ENCODE measurements at regions not wholly inside any gene's neighbourhood (a gene's known extent, or its start where the extent isn't known, plus 50 kb on each side); places are given as distances from the start of the nearest gene placed in this dataset.
"Not testable (repeated sequence)": the region's sequence is repeated elsewhere in the genome, so short reads cannot be mapped to it uniquely, and the experiment has no call there.

DNA sequence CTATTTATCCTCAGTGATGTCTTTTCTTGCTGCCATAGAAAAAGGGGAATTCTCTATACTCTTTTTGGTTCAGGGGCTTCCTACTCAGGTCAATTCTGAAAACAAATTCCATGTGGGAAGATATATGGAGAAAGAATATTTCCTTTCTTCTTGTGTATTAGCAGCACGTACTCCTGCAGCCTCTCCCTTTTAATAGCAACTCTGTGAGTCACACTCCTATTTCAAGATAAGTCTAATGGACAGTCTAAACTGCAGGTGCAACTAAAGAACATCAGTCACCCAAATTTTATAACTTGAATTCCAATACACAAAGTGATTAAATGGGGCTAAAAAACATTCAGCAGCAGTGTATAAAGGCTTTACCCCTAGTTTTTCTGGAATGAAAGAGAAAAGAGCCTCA lies 942.2 kb downstream of the CNTNAP5 start:
- no peak for DNase-seq

DNA sequence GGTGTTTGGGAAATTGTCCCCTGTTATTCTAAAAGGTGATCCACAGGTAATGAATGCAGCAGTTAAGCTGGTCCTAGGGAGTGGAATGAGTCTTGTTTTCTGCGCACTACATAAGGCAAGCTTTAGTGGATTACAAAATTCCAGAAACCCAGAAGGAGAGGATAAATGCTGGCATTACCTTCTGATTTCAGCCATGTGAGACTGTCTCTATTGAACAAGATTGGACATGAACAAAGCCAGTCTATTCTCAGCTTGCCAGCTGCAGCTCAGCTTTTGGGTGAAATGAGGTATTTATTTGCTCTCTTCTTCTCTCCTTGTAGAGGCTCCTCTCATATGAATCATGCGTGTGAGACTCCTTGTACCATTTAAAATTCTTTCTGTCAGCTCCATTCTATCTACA lies 944.9 kb downstream of the CNTNAP5 start:
- no peak for DNase-seq

DNA sequence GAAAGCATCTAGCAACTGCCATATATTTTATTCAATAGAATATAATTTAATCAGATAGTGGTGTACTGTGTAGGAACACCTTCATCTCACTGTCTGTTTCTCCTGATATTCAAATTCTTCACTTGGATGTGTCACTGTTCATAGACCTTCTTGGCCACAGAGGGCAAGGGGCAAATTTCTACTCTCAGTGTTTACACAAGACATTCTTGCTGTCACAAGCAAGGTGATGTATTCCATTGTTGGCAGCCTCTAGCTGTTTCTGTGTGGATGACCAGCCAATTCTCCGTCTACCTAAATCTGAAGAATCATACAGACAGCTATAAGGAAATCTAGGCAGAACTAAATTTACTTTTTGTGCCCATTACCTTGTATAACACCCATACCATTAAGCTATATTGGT lies 948.3 kb downstream of the CNTNAP5 start:
- DNase-seq = no peak

DNA sequence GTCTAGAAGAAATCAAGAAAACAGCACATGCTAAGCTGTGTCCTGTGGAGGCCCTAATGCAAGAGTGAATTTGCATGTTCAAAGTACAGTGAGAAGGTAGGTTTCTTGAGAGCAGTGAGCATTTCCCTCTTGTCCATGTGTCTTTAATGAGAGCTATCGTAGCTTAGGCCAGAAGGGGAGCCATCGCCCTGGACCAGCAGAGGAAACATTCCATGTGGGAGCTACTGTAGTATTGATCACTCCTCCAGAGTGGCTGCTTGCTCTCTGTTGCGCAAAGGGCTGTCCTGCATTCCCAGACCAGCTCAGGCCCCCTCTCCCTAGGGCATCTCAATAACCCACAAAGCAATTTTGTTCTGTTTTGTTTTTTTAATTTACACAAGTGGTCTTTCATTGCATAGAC lies 950.1 kb downstream of the CNTNAP5 start:
- DNase-seq = no peak

DNA sequence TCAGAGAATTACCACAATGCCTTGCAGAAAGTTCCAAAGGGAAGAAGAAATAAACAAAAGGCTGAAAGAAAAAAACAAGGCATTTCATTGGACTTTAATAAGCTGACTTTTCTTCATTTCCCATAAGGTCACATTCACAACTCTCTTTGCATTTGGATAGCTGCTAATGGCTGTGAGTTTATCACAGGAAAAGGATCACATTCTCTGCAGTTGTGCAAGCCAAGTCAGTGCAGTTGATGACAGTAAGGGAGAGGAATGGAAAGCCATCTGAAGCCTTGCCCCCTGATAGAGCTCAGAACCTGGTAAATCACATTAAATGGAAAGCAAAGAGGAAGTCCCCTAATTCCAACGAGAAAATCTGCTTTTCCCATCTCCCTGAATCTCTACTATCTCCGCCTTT lies 950.6 kb downstream of the CNTNAP5 start:
- DNase-seq = no peak

DNA sequence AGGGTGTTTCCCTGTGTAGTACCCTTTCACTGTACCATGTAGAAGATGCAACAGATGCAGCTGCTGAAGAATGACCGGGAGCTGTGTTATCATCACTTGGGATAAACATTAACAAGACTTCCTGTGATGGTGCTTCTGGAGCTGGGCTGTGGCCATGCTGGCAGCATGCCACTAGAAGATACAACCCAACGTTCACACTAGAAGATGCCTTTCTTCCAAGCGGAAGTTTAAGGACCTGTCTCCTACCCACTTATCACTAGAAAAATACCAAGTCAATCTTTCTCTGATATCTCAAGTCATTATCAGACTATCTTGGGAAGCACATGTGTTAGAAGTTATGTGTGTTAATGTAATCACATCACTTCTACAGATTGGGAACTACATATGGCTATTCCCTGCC lies 953.5 kb downstream of the CNTNAP5 start:
- no peak for DNase-seq

DNA sequence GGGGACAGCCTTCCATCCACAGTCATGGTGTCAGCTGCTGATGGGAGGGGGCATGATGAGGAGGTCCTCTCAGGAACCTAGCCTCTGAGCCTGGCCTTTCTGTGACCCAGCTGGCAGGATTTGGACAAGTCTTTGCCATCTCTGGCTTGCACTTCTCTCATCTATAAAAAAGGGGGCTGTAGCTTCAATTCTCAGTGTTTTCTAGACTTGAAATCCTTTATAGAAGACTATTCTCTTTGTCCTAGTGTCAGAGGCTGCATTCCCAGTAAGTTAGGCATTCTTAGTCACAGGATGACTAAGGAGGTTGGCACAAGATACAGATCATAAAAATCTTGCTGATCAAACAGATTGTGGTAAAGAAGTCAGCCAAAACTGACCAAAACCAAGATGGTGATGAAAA lies 958.5 kb downstream of the CNTNAP5 start:
- no peak for DNase-seq

DNA sequence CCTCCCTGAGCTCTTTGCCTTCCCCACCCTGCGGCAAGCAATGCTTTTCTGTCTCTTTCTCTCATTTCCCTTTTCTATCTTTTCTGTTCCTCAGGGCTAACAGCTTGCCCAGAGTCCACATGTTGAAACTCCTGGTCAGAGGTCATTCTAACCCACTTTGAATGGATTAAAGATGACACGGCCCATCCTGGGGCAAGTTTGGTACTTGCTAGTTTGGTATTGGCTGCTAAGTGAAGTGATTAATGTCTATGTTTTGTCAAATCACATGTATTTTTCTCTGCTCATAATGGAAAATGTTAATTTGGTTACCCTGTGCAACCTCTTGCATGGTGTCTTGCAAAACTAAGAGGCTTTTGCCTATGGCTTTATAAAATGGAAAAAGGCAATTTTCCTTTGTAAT lies 960.2 kb downstream of the CNTNAP5 start:
- DNase-seq = no peak

DNA sequence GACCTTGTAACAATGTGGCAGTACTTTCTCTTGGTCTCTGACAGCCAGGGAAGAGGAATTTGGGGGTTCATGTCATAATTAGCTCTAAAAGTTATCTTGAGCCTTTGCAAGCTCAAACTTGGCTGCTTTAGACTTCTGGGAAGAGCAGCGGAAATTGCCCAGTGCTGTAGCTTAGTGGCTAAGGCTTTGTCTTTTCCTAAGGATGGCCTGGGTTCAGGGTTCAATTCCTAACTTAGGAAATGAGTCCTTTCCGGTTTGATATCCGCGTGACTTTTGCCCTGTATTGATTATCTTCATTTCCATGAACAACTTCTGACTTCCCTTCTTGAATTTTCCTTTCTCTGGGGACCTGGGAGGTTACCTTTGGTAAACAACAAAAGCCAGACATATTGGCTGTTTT lies 961.0 kb downstream of the CNTNAP5 start:
- no peak for DNase-seq

DNA sequence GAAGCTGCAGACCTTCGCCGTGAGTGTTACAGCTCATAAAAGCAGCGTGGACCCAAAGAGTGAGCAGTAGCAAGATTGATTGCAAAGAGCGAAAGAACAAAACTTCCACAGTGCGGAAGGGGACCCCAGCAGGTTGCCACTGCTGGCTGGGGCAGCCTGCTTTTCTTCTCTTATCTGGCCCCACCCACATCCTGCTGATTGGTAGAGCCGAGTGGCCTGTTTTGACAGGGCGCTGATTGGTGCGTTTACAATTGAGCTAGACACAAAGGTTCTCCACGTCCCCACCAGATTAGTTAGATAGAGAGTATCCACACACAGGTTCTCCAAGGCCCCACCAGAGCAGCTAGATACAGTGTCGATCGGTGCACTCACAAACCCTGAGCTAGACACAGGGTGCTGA lies 961.8 kb downstream of the CNTNAP5 start:
- DNase-seq = not testable (repeated sequence)

DNA sequence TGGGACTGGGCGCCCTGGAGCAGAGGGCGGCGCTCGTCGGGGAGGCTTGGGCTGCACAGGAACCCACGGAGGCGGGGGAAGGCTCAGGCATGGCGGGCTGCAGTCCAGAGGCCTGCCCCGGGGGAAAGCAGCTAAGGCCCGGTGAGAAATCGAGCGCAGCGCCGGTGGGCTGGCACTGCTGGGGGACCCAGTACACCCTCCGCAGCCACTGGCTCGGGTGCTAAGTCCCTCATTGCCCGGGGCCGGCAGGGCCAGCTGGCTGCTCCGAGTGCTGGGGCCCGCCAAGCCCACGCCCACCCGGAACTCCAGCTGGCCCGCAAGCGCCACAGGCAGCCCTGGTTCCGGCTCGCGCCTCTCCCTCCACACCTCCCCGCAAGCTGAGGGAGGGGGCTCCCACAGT lies 962.3 kb downstream of the CNTNAP5 start:
- DNase-seq = not testable (repeated sequence)

DNA sequence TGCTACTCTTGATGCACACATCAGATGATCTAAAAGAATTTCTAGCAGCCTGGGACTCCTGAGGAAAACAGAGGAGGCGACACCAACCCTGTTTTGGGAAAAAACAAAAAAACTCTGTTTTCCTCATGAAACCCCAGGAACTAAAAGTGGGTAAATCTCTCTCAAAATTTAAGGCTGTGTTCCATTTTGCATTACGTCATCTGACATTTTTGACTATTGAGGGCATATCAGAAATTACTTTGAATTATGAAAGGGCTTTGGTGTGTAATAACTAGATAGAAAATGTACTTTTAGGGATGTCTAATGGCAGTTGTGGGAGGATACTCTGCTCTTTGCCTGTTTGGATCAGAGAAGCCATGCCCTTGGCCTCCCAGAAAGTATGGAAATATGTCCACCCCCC lies 963.0 kb downstream of the CNTNAP5 start:
- no peak for DNase-seq

DNA sequence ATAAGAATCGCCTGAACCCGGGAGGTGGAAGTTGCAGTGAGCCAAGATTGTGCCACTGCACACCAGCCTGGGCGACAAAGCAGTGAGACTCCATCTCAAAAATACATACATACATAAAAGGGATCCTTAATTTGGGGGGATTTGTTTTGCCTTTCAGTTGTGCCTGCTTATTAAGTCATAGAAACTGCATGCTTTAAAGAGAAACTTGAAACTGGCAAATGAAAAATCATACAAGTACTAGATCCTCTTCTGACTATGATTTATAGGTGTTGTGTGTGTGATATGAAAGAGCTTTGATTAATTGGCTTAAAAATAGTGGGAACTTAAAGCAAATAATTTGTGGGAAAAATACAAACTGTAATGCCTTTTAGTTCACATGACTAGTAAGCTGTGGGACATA lies 963.7 kb downstream of the CNTNAP5 start:
- no peak for DNase-seq

DNA sequence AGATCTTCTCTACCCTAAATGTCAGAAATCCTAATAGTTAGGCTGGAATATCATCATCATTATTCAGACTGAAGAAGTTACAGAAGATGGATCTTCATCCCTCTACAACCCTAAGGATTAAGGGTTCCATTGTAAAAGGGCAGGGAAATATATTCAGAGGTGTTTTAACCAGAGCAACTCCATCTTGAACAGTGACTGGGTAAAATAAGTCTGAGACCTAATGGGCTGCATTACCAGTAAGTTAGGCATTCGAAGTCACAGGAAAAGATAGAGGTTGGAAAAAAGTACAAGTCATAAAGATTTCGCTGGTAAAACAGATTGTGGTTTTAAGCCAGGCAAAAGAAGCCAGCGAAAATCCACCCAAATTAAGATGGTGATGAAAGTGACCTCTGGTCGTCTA lies 968.7 kb downstream of the CNTNAP5 start:
- DNase-seq = no peak

DNA sequence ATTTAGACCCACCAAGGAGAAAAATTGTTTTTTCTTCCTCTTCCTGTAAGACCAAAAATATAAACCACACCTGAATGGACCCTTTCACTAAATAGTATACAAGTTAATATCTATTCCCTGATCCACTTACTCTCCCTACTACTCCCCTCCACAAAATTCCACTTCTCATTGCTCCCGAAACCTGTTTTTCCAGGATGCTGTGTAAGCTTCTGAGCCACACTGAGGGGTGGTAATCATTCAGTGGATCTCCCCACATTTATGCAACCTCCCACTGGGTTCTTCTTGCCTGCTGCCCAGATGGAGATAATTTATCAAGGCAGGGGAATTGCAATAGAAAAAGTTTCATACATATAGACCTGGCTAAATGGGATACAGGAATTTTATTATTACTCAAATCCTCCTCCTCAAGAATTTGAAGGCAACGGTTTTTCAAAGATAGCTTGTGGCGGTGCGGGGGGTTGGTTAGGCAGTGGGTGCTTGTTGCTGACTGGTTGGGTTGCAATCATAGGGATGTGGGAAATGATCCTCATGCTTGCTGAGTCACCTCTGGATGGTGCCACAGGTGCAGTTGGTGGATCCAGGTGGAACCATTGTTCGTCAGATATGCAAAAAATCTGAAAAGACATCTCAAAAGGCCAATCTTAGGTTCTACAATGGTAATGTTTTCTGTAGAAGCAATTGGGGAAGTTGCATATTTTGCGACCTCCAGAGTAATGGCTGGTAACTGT lies 970.3 kb downstream of the CNTNAP5 start:
- no peak for DNase-seq

DNA sequence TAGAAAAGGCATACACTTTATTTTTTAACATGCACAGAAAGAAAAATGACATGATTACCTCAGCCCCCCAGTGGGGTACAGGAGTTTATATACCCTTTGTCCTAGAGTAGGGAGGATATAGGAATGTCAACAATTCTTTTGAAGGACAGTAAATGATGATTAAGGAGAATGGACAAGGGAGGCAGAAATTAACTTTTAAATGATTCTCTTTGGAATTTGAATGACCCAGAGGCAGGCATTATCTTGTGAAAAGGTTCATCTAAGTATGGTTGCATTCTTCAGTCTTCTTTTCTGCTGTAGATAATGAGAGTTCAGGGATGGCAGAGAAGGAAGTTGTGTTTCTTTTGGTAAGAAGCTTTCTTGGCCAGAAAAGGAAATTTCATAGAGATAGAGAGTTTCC lies 971.3 kb downstream of the CNTNAP5 start:
- DNase-seq = no peak

DNA sequence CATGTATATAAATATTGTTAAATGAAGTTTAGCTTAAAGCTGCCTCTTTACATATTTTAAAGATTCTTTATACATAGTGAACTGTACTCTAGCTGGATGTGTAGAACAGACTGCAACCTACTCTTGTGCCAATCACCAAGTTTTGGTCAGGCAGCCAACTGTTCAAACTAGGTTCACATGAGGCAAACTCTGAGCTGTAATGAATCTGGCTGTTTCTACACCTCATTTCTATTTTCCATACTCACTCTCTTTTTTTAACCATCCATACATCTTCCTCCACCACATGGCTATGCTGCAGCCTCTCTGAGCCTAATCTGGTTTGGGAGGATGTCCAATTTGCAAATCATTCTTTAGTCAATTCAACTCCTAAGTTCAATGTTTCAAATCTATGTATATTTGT lies 974.8 kb downstream of the CNTNAP5 start:
- no peak for DNase-seq

DNA sequence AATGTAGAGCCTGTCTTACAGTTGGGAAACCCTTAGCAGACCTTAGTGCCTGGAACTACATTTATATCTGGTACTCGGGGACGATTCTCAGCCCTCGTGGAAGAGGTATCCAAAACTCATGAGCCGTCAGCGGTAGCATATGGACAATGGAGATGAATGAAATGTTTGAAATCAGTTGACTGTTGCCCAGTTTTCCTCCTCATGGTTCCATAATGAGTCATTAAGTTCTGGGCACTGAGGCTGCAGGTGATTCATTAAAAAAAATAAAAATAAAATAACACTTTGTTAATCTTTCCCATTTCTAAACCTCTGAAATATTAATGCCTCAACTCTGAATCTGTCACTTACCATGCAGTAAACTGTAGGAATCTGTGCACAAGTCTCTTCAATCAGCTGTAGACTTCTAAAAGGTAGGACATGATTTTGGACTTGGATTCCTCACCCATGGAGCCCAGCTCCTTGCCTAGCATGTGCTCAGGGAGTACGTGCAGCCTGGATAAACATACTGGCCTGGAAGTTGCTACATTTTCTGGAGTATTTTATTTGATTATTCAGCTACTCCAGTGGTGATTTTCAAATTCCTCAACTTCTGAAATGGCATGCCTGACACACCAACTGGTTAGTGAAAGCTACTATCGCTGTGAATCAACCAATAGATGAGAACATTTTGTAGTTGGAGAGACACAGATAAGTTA lies 979.2 kb downstream of the CNTNAP5 start:
- no peak for DNase-seq

DNA sequence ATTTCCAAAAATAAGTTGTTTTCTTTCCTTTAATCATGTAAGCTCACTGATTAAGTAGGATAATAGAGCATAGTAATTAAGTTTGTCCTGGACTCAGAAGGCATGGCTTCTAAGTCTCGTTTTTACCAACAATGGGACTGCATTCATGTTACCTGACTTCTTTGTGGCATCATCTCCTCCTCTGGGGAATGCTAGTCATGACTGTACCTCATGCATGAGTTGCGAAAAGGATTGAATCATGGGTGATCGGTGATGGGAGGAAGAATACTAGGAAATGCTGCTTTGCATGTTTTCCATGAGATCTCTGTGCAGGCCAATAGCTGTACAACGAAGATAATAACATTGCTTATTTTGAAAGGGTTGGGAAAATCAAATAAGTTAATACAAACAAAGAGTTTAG lies 981.6 kb downstream of the CNTNAP5 start:
- DNase-seq = no peak

DNA sequence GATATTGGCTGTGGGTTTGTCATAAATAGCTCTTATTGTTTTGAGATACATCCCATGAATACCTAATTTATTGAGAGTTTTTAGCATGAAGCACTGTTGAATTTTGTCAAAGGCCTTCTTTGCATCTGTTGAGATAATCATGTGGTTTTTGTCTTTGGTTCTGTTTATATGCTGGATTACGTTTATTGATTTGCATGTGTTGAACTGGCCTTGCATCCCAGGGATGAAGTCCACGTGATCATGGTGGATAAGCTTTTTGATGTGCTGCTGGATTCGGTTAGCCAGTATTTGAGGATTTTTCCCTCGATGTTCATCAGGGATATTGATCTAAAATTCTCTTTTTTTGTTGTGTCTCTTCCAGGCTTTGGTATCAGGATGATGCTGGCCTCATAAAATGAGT lies 1003.6 kb downstream of the CNTNAP5 start:
- not testable (repeated sequence) for DNase-seq

DNA sequence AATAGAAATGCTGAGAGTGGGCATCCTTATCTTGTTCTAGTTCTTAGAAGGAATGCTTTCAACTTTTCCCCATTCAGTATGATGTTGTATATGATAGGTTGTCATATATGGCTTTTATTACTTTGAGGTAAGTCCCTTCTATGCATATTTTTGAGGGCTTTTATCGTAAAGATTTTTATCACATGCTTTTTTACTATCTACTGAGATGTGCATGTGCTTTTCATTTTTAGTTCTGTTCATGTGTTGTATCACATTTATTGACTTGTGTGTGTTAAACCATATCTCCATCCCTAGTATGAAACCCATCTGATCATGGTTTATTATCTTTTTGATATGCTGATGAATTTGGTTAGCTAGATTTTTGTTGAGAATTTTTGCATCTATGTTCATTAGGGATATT lies 1008.8 kb downstream of the CNTNAP5 start:
- DNase-seq = no peak

DNA sequence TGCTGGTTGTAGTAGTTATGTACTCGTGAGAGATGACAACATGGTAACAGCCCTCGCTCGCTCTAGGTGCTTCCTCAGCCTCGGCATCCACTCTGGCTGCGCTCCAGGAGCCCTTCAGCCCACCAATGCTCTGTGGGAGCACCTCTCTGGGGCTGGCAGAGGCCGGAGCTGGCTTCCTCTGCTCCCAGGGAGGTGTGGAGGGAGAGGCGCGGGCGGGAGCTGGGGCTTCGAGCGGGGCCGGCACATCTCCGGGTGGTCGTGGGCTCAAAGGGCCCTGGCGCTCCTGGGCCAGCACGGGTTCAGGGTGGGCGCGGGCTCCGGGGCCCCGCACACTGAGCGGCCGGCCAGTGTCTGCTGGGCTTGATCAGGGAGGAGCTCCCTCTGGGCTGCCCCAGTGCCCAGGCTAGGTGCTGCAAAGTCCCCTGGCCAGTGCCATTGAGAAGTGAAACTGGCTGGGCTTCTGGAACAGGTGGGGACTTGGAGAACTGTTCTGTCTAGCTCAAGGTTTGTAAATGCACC lies 1012.1 kb downstream of the CNTNAP5 start:
- no peak for DNase-seq

DNA sequence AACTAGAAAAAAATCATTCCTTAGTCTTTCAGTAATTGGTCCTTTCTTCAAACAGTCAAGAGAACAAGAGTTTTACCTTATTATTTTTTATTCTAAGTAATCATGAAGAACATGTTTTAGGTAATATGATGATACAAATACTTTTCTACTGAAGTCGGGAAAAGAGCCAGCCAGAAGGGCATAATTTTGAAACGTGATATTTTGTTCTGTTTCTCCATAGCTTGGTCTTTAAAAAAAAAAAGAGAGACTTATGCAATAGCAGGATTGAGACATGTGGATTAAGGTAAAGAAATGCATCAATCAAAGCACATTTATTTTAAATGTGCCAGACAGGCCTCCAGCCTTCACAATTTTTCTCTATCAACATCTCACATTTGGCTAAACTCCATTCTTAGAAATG lies 1016.8 kb downstream of the CNTNAP5 start:
- DNase-seq = no peak

DNA sequence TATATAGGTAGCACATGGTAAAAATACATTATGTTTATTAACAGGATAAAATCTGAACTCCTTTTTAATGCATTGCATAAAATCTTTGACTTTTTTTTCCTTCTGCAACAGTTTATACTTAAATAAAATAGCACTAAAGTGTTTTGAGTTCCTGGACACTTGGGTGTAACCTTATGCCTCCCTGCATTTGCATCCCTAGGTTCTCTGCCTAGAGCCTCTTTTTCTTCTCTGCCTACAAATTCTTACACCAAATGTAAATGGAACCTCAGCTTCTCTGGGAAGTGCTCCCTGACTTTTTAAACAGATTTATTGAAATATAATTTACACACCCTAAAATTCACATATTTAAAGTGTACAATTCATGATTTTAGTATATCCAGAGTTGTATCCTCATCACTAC lies 1017.6 kb downstream of the CNTNAP5 start:
- DNase-seq = no peak

Measured in renal pelvis (tissue), 1 donor.